HFF-Myc (cell line): ENCODE measurements at regions not wholly inside any gene's neighbourhood (a gene's known extent, or its start where the extent isn't known, plus 50 kb on each side); places are given as distances from the start of the nearest gene placed in this dataset.

ENCODE experiments used
- DNase-seq: peaks from one replicate; pipeline ENCODE4 v3.0.0-alpha.2; 2011; ENCODE audit warnings: low read depth; ENCODE audit errors: extremely low read depth
- H3K4me3 ChIP-seq: replicated peaks from 2 replicates; pipeline ENCODE4 v1.5.1; 2011; ENCODE audit warnings: low read depth, mild to moderate bottlenecking, control low read depth, low read length
- CTCF ChIP-seq: IDR thresholded peaks from 2 replicates; pipeline ENCODE4 v1.5.1; 2012; ENCODE audit warnings: mild to moderate bottlenecking, low read depth, low read length, control low read depth; ENCODE audit errors: missing control alignments

GRCh38 chr3:31346542-31346979 lies 186.2 kb upstream of the STT3B start:
- no peak for TF ChIP-seq CTCF
- no peak overlapping the region for H3K4me3 ChIP-seq
- no peak for DNase-seq

- H3K4me3 ChIP-seq, result no peak overlapping the region
- TF ChIP-seq CTCF, result no peak
- DNase-seq, result no peak
Measured at GRCh38 chr3:31349001-31349748, 183.6 kb upstream of the STT3B start.

GRCh38 chr3:31350307-31350706 lies 182.4 kb upstream of the STT3B start:
- DNase-seq, result no peak
- no peak overlapping the region for H3K4me3 ChIP-seq
- TF ChIP-seq CTCF, result no peak

GRCh38 chr3:31352331-31352730 lies 180.4 kb upstream of the STT3B start:
- no peak for DNase-seq
- no peak for TF ChIP-seq CTCF
- H3K4me3 ChIP-seq, result no peak overlapping the region

GRCh38 chr3:31353166-31353565 lies 179.6 kb upstream of the STT3B start:
- H3K4me3 ChIP-seq, result no peak overlapping the region
- no peak for DNase-seq
- TF ChIP-seq CTCF, result no peak

- H3K4me3 ChIP-seq, result no peak overlapping the region
- no peak for DNase-seq
- TF ChIP-seq CTCF, result no peak
Measured at GRCh38 chr3:31354373-31354772, 178.4 kb upstream of the STT3B start.

- TF ChIP-seq CTCF, result no peak
Measured at GRCh38 chr3:31355807-31356206, 176.9 kb upstream of the STT3B start.

More at GRCh38 chr3:31355807-31356206, 176.9 kb upstream of the STT3B start:
- H3K4me3 ChIP-seq, result no peak overlapping the region
- DNase-seq, result no peak
